Epithelial cell of proximal tubule (primary cell): ENCODE measurements at regions not wholly inside any gene's neighbourhood (a gene's known extent, or its start where the extent isn't known, plus 50 kb on each side); places are given as distances from the start of the nearest gene placed in this dataset.

ENCODE experiments used
- DNase-seq: peaks from one replicate; pipeline ENCODE4 v3.0.0-alpha.2; 2011; ENCODE audit warnings: low read depth
- H3K4me3 ChIP-seq: 2 replicates; pipeline ENCODE4 v1.5.1; 2011; ENCODE audit warnings: low read depth, mild to moderate bottlenecking, low read length
- TF ChIP-seq, protein P1 (sequence below): conservative IDR thresholded peaks from 2 replicates; pipeline ENCODE4 v1.5.1; 2012; ENCODE audit warnings: low read depth, mild to moderate bottlenecking, low read length

DNA sequence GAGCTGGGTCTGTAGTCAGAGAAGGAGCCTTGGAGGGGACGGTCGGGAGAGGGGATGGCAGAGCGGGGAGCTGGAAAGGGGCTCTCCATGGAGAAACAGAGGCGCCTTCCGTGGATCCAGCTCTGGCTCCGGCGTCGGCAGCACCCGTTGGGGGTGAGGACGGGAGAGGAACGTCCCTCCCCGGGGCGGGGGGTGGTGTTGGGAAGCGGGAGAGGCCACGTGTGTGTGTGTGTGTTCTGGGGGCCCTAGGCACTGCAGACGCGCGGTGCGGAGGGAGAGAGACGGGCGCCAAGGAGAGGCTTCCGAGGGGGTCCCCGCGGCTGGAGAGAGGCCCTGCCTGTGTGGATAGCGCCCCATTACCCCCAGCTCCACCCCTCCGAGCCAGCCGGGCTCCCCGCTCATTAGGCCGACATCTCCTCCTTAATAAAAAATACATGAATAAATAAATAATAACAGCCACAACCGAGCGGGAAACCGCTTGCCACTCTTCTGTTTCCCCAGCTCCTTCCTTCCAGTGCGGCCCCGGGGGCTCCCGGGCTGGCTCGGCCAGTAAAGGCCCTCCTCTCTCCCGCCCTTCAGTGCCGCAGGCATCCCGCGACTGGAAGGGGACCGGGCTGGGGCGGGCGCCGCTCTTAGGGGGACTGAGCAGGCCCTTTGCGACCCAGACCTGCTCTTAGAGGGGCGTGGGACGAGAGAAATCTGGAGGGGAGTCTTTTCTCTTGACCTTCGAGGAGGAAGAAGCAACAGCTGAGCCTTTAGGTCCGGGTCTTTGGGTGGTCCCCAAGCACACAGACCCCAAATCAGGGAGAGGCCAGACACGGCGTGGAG is 71.3 kb upstream of the ARAP3 start:
- TF ChIP-seq, protein P1, sequence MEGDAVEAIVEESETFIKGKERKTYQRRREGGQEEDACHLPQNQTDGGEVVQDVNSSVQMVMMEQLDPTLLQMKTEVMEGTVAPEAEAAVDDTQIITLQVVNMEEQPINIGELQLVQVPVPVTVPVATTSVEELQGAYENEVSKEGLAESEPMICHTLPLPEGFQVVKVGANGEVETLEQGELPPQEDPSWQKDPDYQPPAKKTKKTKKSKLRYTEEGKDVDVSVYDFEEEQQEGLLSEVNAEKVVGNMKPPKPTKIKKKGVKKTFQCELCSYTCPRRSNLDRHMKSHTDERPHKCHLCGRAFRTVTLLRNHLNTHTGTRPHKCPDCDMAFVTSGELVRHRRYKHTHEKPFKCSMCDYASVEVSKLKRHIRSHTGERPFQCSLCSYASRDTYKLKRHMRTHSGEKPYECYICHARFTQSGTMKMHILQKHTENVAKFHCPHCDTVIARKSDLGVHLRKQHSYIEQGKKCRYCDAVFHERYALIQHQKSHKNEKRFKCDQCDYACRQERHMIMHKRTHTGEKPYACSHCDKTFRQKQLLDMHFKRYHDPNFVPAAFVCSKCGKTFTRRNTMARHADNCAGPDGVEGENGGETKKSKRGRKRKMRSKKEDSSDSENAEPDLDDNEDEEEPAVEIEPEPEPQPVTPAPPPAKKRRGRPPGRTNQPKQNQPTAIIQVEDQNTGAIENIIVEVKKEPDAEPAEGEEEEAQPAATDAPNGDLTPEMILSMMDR = no peak
- H3K4me3 ChIP-seq = no peak overlapping the region
- no peak for DNase-seq

DNA sequence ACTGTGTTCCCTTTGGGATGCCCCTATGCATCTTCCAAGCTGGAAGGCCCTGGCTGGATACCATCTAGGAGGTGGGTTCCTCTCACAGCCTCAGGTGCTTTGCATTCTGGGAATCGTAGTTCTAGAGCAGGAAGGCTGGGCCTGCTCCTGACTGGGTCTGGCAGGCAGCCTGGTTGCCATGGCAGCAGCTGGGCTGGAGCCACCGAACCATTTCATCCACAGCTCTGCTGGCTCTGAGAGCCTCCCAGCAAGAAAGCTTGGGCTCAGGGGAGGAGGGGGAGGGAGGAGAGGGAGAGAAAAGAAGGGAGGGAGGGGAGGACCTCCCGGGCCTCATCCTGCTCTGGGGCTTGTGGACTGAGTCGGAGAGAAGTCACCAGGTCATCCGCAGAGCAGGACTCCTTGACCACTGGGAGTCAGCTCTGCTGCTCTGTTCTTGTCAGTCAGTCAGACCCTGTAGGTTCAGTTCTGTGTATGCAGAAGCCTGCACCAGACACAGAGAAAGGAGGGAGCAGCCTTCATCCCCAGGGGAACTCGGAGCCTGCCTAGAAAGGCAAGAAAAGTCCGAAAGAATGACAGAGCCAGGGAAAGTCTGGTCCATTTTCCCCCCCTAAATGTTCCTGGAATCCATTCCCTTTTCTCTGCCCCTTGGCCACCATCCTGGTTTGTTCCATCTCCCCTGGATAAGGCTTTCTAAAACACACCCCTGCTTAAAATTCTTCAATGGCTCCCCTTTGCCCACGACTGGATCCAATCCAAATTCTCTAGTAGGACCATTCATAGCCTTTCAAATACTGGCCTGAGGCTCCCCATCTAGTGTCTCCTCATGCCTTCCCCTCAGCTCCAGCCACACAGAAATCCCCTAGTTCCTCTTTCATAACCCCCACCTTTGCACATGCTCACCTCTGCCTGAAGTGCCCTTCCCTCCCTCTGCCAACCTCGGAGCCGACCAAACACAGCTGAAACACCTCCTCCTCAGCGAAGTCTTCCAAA is 65.4 kb upstream of the ARAP3 start:
- TF ChIP-seq, protein P1 = no peak
- H3K4me3 ChIP-seq = no peak overlapping the region
- peak; percentile 49 for DNase-seq

DNA sequence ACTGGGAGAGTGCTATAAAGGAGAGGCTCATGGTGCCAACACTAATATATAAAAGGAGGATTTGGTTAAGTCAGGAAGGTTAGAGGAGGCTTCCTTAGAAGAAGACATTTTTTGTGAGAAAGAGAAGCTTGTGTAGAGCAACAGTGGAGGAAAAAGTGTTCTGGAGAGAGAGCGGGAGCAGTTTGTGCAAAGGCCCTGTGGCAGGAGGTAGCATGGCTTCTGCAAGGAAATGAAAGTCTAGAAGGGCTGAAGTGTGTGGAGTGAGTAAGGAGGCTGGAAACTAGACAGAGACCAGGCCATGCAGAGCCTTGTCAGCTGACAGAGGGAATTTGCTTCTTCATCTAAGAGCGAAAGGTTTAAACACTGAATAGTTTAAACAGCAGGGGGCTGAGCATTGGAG is 64.4 kb upstream of the ARAP3 start:
- TF ChIP-seq, protein P1 = no peak

DNA sequence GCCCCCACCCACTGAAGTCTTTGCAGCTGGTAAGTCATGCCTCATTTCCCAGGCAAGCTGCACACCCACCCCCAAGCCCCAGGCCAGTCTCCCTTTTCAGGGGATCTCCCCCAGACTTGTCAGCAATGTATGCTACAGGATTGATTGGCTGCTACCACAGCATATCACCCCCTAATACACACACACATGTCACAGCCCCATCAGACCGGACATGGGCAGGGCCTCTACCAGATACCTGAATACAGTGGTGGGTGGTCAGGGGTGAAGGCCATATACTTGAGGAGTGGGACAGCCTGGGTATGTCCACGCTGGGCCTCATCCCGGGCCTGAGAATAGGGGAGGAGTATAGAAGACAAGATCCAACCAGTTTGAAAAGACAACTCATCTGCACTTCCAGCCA is 63.4 kb upstream of the ARAP3 start:
- no peak for DNase-seq
- no peak overlapping the region for H3K4me3 ChIP-seq
- TF ChIP-seq, protein P1 = no peak

More for the DNA sequence above, 64.4 kb upstream of the ARAP3 start:
- H3K4me3 ChIP-seq = no peak overlapping the region
- DNase-seq = no peak

DNA sequence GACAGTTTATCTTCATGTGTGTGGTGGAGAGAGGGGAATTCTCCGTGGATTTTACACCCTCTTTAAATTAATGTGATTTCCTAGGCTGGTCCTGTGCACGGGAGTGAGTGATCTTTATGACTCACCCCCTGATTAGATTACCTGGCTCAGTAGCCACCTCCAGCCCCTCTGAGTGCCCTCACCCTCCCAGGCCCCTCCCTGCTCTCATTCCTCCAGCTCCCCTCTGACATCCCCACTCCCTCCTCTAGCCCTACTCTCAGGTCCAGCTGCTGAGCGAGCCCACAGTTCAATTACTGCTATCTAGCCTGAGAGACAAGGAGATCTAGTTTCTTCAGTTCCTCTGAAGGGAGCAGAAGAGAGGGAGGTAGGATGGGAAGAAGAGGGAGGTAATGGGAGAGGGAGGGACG is 61.8 kb upstream of the ARAP3 start:
- DNase-seq = no peak
- no peak overlapping the region for H3K4me3 ChIP-seq
- TF ChIP-seq, protein P1 = no peak

DNA sequence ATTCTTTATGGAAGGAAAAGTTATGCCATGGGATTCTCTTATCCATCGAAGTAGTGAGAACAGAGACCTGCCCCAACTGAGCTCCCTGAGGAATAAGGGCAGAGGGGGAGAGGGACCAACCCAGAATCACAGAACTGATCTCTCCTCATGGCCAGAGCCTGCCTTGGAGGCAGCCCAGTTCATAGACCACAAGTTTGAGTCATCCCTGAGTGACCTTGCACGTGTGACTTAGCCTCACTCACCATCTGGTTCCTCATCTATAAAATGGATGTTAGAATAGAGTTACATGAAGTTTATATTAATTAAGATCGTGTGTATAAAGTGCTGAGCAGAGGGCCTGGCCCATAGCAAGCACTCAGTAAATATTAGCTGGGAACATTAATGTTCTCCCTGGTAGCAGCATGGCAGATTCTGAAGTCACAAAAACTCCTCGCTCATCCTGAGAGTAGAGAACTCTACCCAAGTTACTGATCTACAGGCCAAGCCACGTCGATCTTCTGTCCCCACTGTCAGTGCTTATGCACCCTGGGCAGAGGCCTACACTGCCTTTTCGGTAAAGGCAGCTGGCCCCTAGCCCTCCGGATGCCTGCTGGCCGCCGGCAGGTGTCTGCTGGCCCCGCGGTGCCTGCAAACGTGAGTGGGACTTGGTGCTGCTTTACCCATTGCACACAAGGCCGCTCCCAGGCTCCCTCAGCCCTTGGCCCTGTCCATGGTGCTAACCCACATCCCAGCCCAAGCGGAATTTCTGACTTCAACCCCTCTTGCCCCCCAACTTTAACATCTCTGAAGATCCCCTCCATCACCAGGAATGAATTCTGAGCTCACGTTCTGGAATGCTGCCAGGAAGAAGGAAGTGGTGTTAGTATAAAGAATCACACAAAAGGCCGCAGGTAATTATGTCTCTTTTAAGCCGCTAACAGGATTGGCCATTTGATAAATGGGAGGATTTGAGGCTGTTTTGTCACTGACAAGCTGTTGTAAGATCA is 61.1 kb upstream of the ARAP3 start:
- no peak for DNase-seq
- TF ChIP-seq, protein P1 = no peak

More for the DNA sequence above, 61.1 kb upstream of the ARAP3 start:
- no peak overlapping the region for H3K4me3 ChIP-seq
